H9 (cell line): ENCODE measurements at regions not wholly inside any gene's neighbourhood (a gene's known extent, or its start where the extent isn't known, plus 50 kb on each side); places are given as distances from the start of the nearest gene placed in this dataset.

Source experiments
- DNase-seq: peaks from one replicate; pipeline ENCODE4 v3.0.0-alpha.2; 2017
- H2AFZ ChIP-seq: one replicate; pipeline ENCODE4 v1.6.1; 2013; ENCODE audit warnings: mild to moderate bottlenecking, low read length, control low read depth, moderate library complexity
- H2AK5ac ChIP-seq: 2 replicates; pipeline ENCODE4 v1.6.1; 2013; ENCODE audit warnings: low read length, control low read depth, mixed read lengths; ENCODE audit not compliant: insufficient read length
- H2BK120ac ChIP-seq: one replicate; pipeline ENCODE4 v1.6.1; 2013; ENCODE audit warnings: low read depth, mild to moderate bottlenecking, low read length, control low read depth, inconsistent platforms; ENCODE audit not compliant: poor library complexity, severe bottlenecking
- H2BK12ac ChIP-seq: 2 replicates; pipeline ENCODE4 v1.6.1; 2013; ENCODE audit warnings: low read length, control low read depth, mixed read lengths, low read depth; ENCODE audit not compliant: insufficient read length
- H2BK15ac ChIP-seq: 2 replicates; pipeline ENCODE4 v1.6.1; 2013; ENCODE audit warnings: low read depth, low read length, control low read depth
- H2BK20ac ChIP-seq: one replicate; pipeline ENCODE4 v1.6.1; 2013; ENCODE audit warnings: low read depth, mild to moderate bottlenecking, low read length, control low read depth, inconsistent platforms; ENCODE audit not compliant: poor library complexity, severe bottlenecking
- H2BK5ac ChIP-seq: 2 replicates; pipeline ENCODE4 v1.6.1; 2013; ENCODE audit warnings: low read length, control low read depth, mixed read lengths; ENCODE audit not compliant: insufficient read length
- H3K14ac ChIP-seq: 2 replicates; pipeline ENCODE4 v1.6.1; 2013; ENCODE audit warnings: low read length, control low read depth; ENCODE audit not compliant: insufficient read depth
- H3K18ac ChIP-seq: 2 replicates; pipeline ENCODE4 v1.6.1; 2013; ENCODE audit warnings: low read depth, mild to moderate bottlenecking, mixed read lengths, low read length, control low read depth; ENCODE audit not compliant: insufficient read length
- H3K23ac ChIP-seq: 2 replicates; pipeline ENCODE4 v1.6.1; 2013; ENCODE audit warnings: low read length, control low read depth, mixed read lengths, low read depth; ENCODE audit not compliant: insufficient read length
- H3K23me2 ChIP-seq: 2 replicates; pipeline ENCODE4 v1.6.1; 2013; ENCODE audit warnings: low read depth, mild to moderate bottlenecking, mixed read lengths, low read length, control low read depth; ENCODE audit not compliant: insufficient read length, poor library complexity, severe bottlenecking
- H3K27ac ChIP-seq: 2 replicates; pipeline ENCODE4 v1.5.1; 2013; ENCODE audit warnings: low read length, control low read depth, mixed read lengths, low read depth; ENCODE audit not compliant: insufficient read length
- H3K27me3 ChIP-seq: 2 replicates; pipeline ENCODE4 v1.6.1; 2013; ENCODE audit warnings: low read length, control low read depth, inconsistent platforms; ENCODE audit not compliant: insufficient read depth
- H3K4ac ChIP-seq: 2 replicates; pipeline ENCODE4 v1.6.1; 2013; ENCODE audit warnings: low read depth, mild to moderate bottlenecking, control low read depth, inconsistent platforms, low read length, moderate library complexity
- H3K4me1 ChIP-seq: 2 replicates; pipeline ENCODE4 v1.6.1; 2013; ENCODE audit warnings: low read length, control low read depth, inconsistent platforms; ENCODE audit not compliant: insufficient read depth
- H3K4me2 ChIP-seq: 2 replicates; pipeline ENCODE4 v1.6.1; 2013; ENCODE audit warnings: low read length, control low read depth, mixed read lengths; ENCODE audit not compliant: insufficient read length, insufficient read depth
- H3K56ac ChIP-seq: 2 replicates; pipeline ENCODE4 v1.6.1; 2013; ENCODE audit warnings: low read depth, mild to moderate bottlenecking, mixed read lengths, low read length, control low read depth; ENCODE audit not compliant: insufficient read length
- H3K79me1 ChIP-seq: 2 replicates; pipeline ENCODE4 v1.6.1; 2013; ENCODE audit warnings: low read depth, mild to moderate bottlenecking, moderate library complexity, low read length, control low read depth, inconsistent platforms; ENCODE audit not compliant: insufficient read depth, poor library complexity, severe bottlenecking
- H3K79me2 ChIP-seq: 2 replicates; pipeline ENCODE4 v1.6.1; 2013; ENCODE audit warnings: low read length, control low read depth, inconsistent platforms; ENCODE audit not compliant: insufficient read depth
- H3K9ac ChIP-seq: 2 replicates; pipeline ENCODE4 v1.6.1; 2013; ENCODE audit warnings: low read length, control low read depth, mixed read lengths; ENCODE audit not compliant: insufficient read length; ENCODE audit errors: extremely low read depth
- H3K9me3 ChIP-seq: one replicate; pipeline ENCODE4 v1.6.1; 2013; ENCODE audit warnings: low read depth, low read length, inconsistent platforms; ENCODE audit not compliant: control insufficient read depth
- H3T11ph ChIP-seq: one replicate; pipeline ENCODE4 v1.6.1; 2013; ENCODE audit warnings: mild to moderate bottlenecking, low read length, control low read depth, inconsistent platforms
- H4K20me1 ChIP-seq: one replicate; pipeline ENCODE4 v1.6.1; 2013; ENCODE audit not compliant: control insufficient read depth, insufficient read length, insufficient read depth
- H4K5ac ChIP-seq: 2 replicates; pipeline ENCODE4 v1.6.1; 2013; ENCODE audit warnings: low read depth, mild to moderate bottlenecking, mixed read lengths, low read length, control low read depth; ENCODE audit not compliant: insufficient read length
- H4K8ac ChIP-seq: replicated peaks from 2 replicates; pipeline ENCODE4 v1.6.1; 2013; ENCODE audit warnings: low read length, control low read depth, mixed read lengths, low read depth; ENCODE audit not compliant: insufficient read length
- H4K91ac ChIP-seq: 2 replicates; pipeline ENCODE4 v1.6.1; 2013; ENCODE audit warnings: low read depth, mild to moderate bottlenecking, moderate library complexity, mixed read lengths, low read length, control low read depth; ENCODE audit not compliant: insufficient read length
- H3K27ac Mint-ChIP-seq, 3 experiments: 2 replicates in 2 of 3; 3 replicates in 1 of 3; pipeline ENCODE4 v1.8.0; 2020 to 2021; ENCODE audit warnings: mixed read lengths in 3 of 3, mild to moderate bottlenecking in 1 of 3, moderate library complexity in 1 of 3
- H3K27me3 Mint-ChIP-seq: 2 replicates; pipeline ENCODE4 v1.8.0; 2021; ENCODE audit warnings: low read depth, mild to moderate bottlenecking, moderate library complexity, mixed read lengths
- H3K36me3 Mint-ChIP-seq, 3 experiments: 2 replicates in 2 of 3; 3 replicates in 1 of 3; pipeline ENCODE4 v1.8.0; 2020 to 2021; ENCODE audit warnings: low read depth in 3 of 3, mixed read lengths in 3 of 3; ENCODE audit not compliant: insufficient read depth in 1 of 3
- H3K4me1 Mint-ChIP-seq, 2 experiments: 2 replicates each; pipeline ENCODE4 v1.8.0; 2020; ENCODE audit warnings: mixed read lengths in 2 of 2
- H3K4me3 Mint-ChIP-seq, 2 experiments: 2 replicates in 1 of 2; 3 replicates in 1 of 2; pipeline ENCODE4 v1.8.0; 2020 to 2021; ENCODE audit warnings: mild to moderate bottlenecking in 2 of 2, mixed read lengths in 2 of 2, moderate library complexity in 1 of 2
- H3K9me3 Mint-ChIP-seq, 2 experiments: 2 replicates in 1 of 2; 3 replicates in 1 of 2; pipeline ENCODE4 v1.8.0; 2020; ENCODE audit warnings: mild to moderate bottlenecking in 2 of 2, mixed read lengths in 2 of 2, moderate library complexity in 1 of 2
- CTCF ChIP-seq: fragments of 200-600 bp; sonication (generic); conservative IDR thresholded peaks from 3 replicates; pipeline ENCODE4 v1.8.0; 2021; ENCODE audit warnings: antibody characterized with exemption, mild to moderate bottlenecking
- WGBS: extraction: QIAGEN DNeasy Blood & Tissue Kit; methylation state at CpG from one replicate; pipeline ENCODE4 v1.1.7; 2013; ENCODE audit warnings: missing lambda C conversion rate, low lambda C conversion rate, mixed read lengths; ENCODE audit not compliant: insufficient read length; ENCODE audit errors: extremely low coverage; 5-methylcytosine and 5-hydroxymethylcytosine counted together

- no peaks in the 10 kb centered on the region for H3K27me3 ChIP-seq
- no peak overlapping the region for H2BK12ac ChIP-seq
- H2BK15ac ChIP-seq = no peak overlapping the region
- no peak for TF ChIP-seq CTCF
- H3K4me1 Mint-ChIP-seq = peaks cover 15 to 25% of the 10 kb centered on the region in 2 experiments
- H3K14ac ChIP-seq = no peak overlapping the region
- H3K9me3 ChIP-seq = no peaks in the 10 kb centered on the region
- no peak overlapping the region for H3K4me2 ChIP-seq
- no peak overlapping the region for H2AK5ac ChIP-seq
- no peak overlapping the region for H2BK20ac ChIP-seq
- H3K79me2 ChIP-seq = no peaks in the 10 kb centered on the region
- H3K4me1 ChIP-seq = no peaks in the 10 kb centered on the region
- H3K18ac ChIP-seq = no peak overlapping the region
- H2BK5ac ChIP-seq = no peak overlapping the region
- H3K9ac ChIP-seq = no peak overlapping the region
- no peak overlapping the region for H4K91ac ChIP-seq
- no peak overlapping the region for H4K8ac ChIP-seq
- no peak overlapping the region for H3K4ac ChIP-seq
- H3K56ac ChIP-seq = no peak overlapping the region
- H2AFZ ChIP-seq = no peak overlapping the region
- no CpG with 5 or more reads among the region's 3 CpGs for WGBS
- H3K36me3 Mint-ChIP-seq = no peaks in the 10 kb centered on the region
- no peak overlapping the region for H3K27ac Mint-ChIP-seq
- no peak overlapping the region for H3K4me3 Mint-ChIP-seq
- no peaks in the 10 kb centered on the region for H3K79me1 ChIP-seq
- H3K27ac ChIP-seq = no peak overlapping the region
- no peaks in the 10 kb centered on the region for H4K20me1 ChIP-seq
- H3T11ph ChIP-seq = no peak overlapping the region
- H3K9me3 Mint-ChIP-seq = no peaks in the 10 kb centered on the region
- H3K23ac ChIP-seq = no peak overlapping the region
- no peak for DNase-seq
- H3K23me2 ChIP-seq = no peaks in the 10 kb centered on the region
- H3K27me3 Mint-ChIP-seq = no peaks in the 10 kb centered on the region
- H2BK120ac ChIP-seq = no peak overlapping the region
- no peak overlapping the region for H4K5ac ChIP-seq
Observed at GRCh38 chr5:167269146-167269545, 1022.3 kb upstream of the WWC1 start.
